ENCODE measurements at regions not wholly inside any gene's neighbourhood (a gene's known extent, or its start where the extent isn't known, plus 50 kb on each side); places are given as distances from the start of the nearest gene placed in this dataset.
A peak's percentile ranks its signal among the peaks of the same experiment; 100 is the strongest.

DNA sequence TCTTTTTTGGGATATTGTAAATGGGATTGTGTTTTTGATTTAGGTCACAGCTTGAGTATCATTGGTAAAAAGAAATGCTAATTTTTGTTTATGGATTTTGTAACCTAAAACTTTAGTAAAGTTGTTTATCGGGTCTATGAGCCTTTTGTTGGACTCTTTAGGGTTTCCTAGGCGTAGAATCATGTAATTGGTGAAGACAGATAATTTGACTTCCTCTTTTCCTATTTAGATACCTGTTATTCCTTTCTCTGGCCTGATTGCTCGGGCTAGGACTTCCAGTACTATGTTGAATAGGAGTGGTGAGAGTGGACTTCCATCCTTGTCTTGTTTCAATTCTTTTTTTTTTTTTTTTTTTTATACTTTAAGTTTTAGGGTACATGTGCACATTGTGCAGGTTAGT, 149.0 kb downstream of the QPCT start:
- Histone ChIP-seq H3K9me3 (ENCODE audit: severe bottlenecking) (no peaks in the 10 kb centered on the region), H3K4me3 (ENCODE audit: low read depth, low read length) (no peak overlapping the region), H3K27me3 (ENCODE audit: insufficient read depth, low read depth, severe bottlenecking) (no peaks in the 10 kb centered on the region), H3K27ac (no peak overlapping the region), H3K36me3 (no peaks in the 10 kb centered on the region)
- TF ChIP-seq, protein P1, sequence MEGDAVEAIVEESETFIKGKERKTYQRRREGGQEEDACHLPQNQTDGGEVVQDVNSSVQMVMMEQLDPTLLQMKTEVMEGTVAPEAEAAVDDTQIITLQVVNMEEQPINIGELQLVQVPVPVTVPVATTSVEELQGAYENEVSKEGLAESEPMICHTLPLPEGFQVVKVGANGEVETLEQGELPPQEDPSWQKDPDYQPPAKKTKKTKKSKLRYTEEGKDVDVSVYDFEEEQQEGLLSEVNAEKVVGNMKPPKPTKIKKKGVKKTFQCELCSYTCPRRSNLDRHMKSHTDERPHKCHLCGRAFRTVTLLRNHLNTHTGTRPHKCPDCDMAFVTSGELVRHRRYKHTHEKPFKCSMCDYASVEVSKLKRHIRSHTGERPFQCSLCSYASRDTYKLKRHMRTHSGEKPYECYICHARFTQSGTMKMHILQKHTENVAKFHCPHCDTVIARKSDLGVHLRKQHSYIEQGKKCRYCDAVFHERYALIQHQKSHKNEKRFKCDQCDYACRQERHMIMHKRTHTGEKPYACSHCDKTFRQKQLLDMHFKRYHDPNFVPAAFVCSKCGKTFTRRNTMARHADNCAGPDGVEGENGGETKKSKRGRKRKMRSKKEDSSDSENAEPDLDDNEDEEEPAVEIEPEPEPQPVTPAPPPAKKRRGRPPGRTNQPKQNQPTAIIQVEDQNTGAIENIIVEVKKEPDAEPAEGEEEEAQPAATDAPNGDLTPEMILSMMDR (IDR thresholded peaks at IDR 0.05; ENCODE audit: low read depth, low read length) = no peak
- no peak for DNase-seq

DNA sequence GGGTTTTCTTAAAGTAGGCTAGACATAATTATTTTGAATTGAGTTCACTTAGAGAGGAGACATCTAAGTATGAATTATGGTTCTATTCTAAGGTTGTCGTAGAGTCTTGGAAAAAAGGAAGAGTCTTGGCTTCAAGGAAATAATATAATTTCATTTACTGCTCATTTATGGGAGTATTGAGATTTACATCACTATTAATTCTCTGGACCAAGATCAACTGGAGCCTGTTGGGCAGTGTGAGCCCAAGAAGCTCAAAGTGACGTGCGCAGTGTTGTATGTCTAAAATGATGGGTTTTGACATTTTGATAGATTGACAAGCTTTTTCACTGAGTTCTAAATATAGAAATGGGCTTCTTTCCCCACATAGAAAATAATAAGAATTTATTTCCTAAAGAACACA, 154.7 kb downstream of the QPCT start:
- no peak for DNase-seq
- TF ChIP-seq, protein P1 (IDR thresholded peaks at IDR 0.05; ENCODE audit: low read depth, low read length) = no peak

DNA sequence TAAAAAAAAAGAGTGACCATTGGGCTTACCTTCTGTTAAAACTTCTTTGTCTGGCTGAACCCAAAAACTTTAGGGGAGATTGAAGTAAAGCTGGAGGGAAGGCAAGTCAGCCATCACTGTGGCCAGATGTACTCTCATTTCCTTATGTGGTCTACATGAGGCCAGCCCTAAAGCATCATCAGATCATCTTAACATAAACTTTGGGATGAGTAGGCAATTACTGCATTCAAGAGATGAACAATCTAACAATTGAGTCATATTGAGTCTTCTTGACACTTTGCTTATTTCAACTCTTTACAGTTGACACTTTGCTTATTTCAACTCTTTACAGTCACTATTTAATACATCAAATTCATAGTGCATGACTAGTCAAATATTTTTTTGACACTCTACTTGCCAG, 155.6 kb downstream of the QPCT start:
- H3K9me3 ChIP-seq (ENCODE audit: severe bottlenecking) = no peaks in the 10 kb centered on the region
- H3K36me3 ChIP-seq = no peaks in the 10 kb centered on the region
- no peak overlapping the region for H3K4me3 ChIP-seq (ENCODE audit: low read depth, low read length)

More for the DNA sequence above, 154.7 kb downstream of the QPCT start:
- H3K9me3 ChIP-seq (ENCODE audit: severe bottlenecking) = no peaks in the 10 kb centered on the region
- no peaks in the 10 kb centered on the region for H3K27me3 ChIP-seq (ENCODE audit: insufficient read depth, low read depth, severe bottlenecking)
- H3K27ac ChIP-seq = no peak overlapping the region
- H3K36me3 ChIP-seq = no peaks in the 10 kb centered on the region
- H3K4me3 ChIP-seq (ENCODE audit: low read depth, low read length) = no peak overlapping the region

DNA sequence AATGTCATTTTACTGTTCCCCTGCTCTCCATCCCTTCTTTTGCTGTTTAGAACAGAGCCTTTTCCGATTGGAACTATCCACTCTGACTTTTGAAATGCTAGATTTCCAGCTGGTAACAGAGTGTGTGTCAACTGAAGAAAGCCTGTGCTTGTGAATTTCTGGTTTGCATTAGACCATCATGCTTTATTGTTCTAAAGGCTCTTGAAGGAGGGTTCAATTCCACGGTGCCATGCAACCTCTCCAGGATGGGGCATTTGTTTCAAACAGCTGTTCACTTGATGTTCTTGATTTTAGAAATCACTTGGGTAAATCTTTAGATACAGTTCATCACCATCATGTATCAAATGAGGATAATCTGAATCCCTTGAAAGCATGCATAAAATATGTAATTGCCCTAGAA, 156.7 kb downstream of the QPCT start:
- no peak for DNase-seq
- Histone ChIP-seq H3K27me3 (ENCODE audit: insufficient read depth, low read depth, severe bottlenecking) (no peaks in the 10 kb centered on the region), H3K36me3 (no peaks in the 10 kb centered on the region), H3K27ac (no peak overlapping the region), H3K4me3 (ENCODE audit: low read depth, low read length) (no peak overlapping the region), H3K9me3 (ENCODE audit: severe bottlenecking) (no peaks in the 10 kb centered on the region)
- TF ChIP-seq, protein P1 (IDR thresholded peaks at IDR 0.05; ENCODE audit: low read depth, low read length) = no peak

More for the DNA sequence above, 155.6 kb downstream of the QPCT start:
- TF ChIP-seq, protein P1 (IDR thresholded peaks at IDR 0.05; ENCODE audit: low read depth, low read length) = no peak
- no peaks in the 10 kb centered on the region for H3K27me3 ChIP-seq (ENCODE audit: insufficient read depth, low read depth, severe bottlenecking)
- H3K27ac ChIP-seq = no peak overlapping the region
- no peak for DNase-seq

DNA sequence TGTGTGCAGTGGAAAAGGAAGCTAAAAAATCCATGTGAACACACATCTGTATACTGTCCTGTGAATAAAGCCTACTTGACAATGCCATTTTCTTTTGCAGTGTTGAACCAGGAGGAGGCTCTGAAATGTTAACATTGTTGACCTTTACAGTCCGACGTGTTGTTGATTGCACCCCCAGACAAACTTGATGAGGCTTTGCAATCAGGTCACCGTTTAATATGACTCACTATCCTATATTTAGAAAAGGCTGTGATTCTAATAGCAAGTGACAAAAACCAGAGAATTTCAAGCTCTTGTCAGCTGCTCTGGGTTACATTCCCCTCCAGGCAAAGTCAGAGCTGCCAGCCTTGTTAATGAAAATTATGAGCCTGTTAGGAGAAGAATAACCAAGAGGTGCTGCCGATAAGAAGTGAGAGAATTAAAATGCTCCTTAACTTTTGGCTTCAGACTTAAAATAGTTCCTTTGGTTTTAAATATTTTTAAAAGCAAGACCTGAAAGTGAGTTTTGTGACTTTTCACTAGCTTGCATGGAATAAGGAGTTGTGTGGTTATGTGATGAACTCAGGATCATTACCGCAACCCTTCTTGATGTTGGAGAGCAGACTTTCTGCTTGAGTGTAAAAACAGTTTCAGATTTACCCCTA, 162.1 kb downstream of the QPCT start:
- no peaks in the 10 kb centered on the region for H3K27me3 ChIP-seq (ENCODE audit: insufficient read depth, low read depth, severe bottlenecking)
- no peak for DNase-seq
- no peaks in the 10 kb centered on the region for H3K9me3 ChIP-seq (ENCODE audit: severe bottlenecking)
- H3K4me3 ChIP-seq (ENCODE audit: low read depth, low read length) = no peak overlapping the region
- TF ChIP-seq, protein P1 (IDR thresholded peaks at IDR 0.05; ENCODE audit: low read depth, low read length) = no peak
- H3K27ac ChIP-seq = peak overlapping the region; percentile 41
- no peaks in the 10 kb centered on the region for H3K36me3 ChIP-seq

DNA sequence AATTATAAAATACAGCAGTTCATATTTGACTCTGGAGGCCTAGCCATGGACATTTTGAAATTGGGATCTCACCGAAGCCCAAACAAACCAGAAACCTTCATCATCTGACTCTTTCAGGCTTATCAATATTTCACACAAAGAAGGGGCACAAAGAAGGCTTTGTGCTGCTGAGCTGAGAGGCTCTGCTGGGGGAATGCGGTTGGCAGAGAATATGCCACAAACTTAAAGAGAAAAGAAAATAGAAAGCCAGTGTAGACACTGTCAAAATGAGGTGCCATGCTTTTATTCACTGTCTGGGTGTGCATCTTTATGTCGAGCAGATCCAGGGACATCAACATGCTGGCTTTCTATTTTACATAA, 162.6 kb downstream of the QPCT start:
- H3K27ac ChIP-seq = peak overlapping the region; percentile 41; the same call in 1 of the 2 replicates
- no peak for DNase-seq
- no peak overlapping the region for H3K4me3 ChIP-seq (ENCODE audit: low read depth, low read length)
- no peaks in the 10 kb centered on the region for H3K27me3 ChIP-seq (ENCODE audit: insufficient read depth, low read depth, severe bottlenecking)
- TF ChIP-seq, protein P1 (IDR thresholded peaks at IDR 0.05; ENCODE audit: low read depth, low read length) = no peak
- no peaks in the 10 kb centered on the region for H3K9me3 ChIP-seq (ENCODE audit: severe bottlenecking)
- no peaks in the 10 kb centered on the region for H3K36me3 ChIP-seq
